ENCODE measurements at regions not wholly inside any gene's neighbourhood (a gene's known extent, or its start where the extent isn't known, plus 50 kb on each side); places are given as distances from the start of the nearest gene placed in this dataset.

GRCh38 chr13:23988546-23989122, 91.3 kb upstream of the C1QTNF9B start:
- TF ChIP-seq CTCF (IDR thresholded peaks at IDR 0.05) (no peak), POLR2A (IDR thresholded peaks at IDR 0.05) (no peak)
